ENCODE measurements at regions not wholly inside any gene's neighbourhood (a gene's known extent, or its start where the extent isn't known, plus 50 kb on each side); places are given as distances from the start of the nearest gene placed in this dataset.

DNA sequence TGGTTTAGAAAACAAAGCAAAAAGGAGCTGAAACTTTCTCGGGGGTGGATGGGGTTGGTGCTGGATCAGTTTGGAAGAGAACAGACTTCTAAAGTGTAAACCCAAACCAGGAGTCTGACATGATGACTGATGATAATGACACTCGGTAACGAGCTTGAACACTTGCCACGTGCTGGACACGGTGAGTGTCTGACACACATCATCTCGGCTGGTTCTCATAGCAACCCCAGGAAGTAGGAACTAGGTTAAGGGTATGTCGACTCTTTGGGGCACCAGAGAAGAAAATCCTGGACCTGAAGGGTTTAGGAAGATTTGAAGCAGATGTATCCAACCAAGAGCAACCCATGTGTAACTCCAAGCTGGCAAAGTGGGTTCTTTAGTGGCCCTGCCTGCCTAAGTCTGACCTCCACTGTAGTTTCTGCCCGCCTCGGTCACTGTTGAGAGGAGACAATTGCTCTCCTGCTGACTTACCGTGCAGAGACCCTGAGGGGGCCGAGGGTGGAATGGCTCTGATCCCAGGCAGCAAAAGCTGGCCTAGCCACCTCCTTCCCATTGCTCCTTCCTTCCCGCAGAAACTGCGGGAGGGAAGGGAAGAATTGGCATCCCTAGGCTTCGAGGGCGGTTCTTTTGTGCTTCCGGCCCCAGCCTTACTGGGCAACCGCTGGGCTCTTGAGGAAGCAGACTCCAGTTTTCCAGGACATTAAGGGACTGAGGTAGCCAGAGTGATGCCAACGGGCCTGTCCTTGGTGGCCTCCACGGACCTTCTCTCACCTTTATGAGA is 156.0 kb downstream of the TOMM20 start:
- peak; percentile 50 for DNase-seq

- DNase-seq, result peak; percentile 23
Observed at GRCh38 chr1:234971586-234972297, 156.9 kb downstream of the TOMM20 start.

DNA sequence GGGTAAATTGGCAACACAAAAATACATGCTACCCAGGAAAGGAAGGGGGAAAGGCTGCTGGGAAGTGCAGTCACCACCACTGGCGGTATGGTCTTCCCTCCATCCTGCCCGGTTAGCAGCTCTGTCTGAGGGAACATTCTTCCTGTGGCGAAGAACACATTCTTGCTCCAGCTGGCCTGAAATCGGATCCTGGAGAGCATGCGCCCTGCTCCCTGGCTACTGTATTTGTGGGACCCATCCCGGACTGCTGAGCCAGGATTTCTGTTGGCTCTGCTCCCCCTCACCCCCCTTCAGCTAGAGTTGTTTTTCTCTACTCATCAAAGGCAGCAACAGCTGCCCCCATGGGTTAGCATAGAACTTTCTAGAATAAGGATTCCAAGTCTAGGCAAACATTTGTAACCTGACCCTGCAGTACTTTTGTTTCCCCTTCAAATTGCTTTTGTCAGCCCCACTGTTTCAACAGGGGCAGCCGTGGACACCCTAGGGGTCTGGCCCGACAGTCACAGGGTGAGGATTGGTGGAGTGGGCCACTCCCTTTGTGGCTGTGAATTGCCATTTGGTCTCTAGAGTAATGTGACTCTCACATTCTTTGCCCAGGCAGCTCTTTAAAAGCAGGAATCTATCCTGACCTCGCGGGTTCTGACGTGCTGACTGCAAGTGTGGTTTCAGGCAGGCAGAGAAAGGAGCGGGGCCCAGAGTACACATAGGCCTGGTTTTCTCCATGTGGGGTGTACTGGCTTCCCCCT is 157.7 kb downstream of the TOMM20 start:
- DNase-seq, result peak; percentile 62

- DNase-seq, result no peak
Observed at GRCh38 chr1:234970401-234970730, 158.3 kb downstream of the TOMM20 start.

DNA sequence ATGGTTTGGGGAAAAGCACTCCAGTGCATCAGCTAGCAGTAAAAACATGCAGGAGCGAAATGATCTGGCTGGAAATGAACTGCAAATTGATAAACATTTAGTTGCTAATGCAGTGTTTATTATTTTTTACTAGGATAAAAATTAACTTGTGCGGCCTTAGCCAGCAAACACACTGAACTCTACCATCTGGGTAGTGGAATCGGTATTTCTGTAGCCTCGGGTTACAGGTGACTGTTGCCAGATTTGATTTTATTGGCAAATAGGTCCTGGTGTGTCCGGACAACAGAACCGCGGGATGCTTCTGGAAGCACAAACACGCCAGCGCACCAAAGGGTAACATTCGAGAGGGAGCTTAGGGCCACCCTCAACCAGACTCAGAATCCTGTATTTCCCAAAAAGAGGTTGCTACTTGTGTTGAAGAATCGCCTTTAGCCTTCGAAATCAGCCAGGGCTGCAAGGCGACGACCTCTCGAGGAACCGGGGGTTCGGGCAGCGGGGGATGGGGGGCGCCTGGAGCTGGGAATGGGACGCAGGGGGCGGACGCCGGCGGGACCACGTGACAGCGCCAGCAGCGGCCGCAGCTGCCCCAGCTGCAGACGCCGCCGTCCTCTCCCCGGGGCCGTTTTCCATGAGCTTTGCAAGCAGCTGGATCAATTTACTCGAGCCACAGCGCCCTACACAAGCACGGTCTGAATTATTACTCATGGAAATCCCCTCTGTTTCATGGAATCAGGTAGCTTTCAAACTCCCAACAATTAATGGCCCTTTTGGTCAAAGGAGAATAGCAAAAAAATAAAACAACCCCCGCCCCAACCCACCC is 158.8 kb downstream of the TOMM20 start:
- peak; percentile 47 for DNase-seq

GRCh38 chr1:234969011-234969441 is 159.6 kb downstream of the TOMM20 start:
- DNase-seq, result no peak

DNA sequence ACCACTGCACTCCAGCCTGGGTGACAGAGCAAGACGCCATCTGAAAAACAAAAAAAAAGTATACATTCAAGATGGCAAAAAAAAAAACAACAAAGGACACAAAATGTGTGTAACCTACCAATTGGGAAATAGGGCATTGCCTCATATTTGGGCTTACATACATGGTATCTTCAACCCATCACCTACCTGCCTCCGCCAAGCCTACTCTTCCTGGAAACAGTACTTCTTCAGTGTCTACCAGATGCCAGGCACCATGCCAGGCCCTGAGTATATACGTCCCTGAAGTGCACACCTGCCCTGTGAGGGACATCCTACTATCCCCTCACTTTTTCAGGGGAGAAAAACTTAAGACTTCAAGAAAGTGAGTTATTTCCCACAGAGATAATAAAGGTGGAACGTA is 160.2 kb downstream of the TOMM20 start:
- DNase-seq, result peak; percentile 16

GRCh38 chr1:234967121-234967520 is 161.5 kb downstream of the TOMM20 start:
- peak; percentile 19 for DNase-seq

DNA sequence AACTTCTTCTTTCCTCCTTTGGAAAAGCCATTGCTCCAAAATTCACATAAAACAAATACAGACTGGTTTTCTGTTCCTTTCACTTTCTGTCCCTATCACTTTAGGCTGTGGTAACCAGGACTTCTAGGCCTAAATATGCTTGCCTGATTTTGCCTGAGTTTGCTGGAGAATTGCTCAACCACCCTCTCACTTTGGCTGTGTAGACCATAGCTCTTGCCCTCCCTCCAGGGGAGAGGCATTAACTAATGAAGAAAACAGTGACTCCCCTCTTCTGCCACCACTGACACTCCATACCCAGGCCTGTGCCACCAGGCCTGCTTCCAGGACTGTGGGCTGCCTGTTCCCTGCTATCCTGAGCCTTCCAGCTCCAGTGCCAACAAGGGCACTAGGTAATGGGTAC is 163.5 kb downstream of the TOMM20 start:
- peak; percentile 25 for DNase-seq

- peak; percentile 28 for DNase-seq
Observed at GRCh38 chr1:234963904-234964702, 164.5 kb downstream of the TOMM20 start.

DNA sequence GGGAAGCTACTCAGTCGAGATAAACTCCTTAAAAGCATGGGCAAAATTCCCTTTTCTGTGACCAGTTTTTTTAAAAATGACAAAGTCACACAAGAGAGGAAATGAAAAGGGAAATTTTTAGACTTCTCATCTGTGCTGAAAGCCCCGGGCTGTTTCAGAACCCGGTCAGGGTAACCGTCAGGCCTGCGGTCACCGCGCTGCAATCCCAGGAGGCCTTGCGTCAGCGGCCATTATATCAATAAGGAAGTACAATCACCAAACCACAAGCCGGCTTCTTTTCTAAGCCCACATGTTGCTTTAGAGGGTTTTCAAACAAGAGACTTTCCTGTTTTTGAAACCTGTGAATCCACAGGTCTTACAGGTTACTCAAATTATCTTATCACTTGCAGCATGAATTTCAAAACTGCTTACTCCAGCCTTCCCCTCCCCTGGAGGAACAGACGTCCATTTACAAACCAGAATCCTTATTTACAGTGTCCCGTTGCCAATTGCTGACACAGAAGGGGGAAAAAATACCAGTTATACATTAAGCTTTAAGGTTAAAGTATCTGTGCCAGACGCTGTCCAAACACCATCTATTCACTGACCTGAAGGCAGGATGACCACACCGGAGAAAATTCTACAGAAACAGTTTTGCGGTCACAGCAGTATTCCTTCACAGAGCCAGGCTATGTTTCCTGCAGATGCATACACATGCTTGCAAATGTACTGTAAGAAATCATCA is 165.3 kb downstream of the TOMM20 start:
- DNase-seq, result peak; percentile 94

DNA sequence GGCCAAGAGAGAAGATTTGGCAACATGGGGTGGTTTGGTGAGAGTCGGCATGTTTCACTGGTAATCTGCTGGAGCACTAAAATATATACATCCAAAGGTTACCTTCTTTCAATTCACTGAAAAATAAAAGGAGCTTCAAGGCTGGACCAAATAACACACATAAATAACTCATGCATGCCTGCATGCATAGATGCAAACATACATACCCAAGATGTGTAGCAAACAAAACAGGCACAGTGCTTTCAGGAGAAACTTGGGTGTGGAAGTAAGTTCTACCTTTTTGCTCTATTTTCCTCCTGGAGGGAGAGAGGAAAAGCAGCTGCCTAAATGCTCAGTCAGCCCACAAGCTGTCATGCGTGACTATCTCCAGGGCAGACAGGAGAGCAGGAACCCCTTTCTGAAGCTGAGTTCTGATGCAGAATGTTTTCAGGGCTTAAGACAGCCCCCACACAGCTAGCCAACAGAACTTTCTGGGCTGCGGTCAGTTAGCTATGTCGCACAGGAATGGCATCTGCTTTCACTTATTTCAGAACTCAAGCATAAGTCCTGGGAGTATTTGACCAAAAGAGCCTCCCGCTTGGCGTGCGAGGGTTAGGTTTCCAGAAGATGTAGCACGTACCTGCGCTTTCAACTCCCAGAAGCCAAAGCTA is 166.2 kb downstream of the TOMM20 start:
- DNase-seq, result peak; percentile 53

DNA sequence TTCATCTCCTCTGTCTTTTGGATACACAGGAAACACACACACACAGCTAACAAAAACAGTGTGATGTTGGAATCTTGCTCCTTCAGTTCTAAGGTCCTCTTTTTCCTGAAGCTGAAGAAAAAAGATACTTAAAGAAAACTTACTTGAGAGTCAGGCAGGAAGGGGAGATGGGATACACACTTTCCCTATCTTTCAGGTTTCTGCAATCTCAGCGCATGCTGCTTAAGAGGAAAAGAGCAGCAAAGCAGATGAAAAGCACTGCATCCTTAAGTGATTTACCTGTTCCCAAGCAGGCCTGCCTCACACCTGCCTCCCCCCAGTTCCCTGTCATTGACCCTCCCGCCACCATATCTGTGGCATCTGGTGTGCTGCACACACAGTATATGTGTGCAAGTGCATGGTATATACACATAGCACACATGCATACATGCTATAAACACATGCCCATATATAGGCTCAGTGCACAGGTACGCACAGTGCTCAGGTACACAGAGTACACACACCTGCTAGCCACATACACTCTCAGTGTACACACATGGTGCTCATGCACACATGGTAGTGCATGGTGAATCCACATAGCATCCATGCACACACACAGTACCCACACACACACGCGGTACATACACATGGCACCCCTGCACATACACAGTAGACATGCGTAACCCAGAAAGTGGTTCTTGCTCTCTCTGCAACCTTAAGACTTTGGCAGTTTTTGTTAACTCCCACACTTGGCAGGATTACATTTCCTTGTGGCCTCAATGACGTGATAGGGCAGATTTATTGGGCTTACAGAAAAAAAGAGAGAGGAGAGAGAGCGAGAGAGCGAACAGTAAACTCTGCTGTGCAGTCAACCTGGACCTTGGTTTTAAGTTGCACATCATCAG is 166.9 kb downstream of the TOMM20 start:
- peak; percentile 31 for DNase-seq

DNA sequence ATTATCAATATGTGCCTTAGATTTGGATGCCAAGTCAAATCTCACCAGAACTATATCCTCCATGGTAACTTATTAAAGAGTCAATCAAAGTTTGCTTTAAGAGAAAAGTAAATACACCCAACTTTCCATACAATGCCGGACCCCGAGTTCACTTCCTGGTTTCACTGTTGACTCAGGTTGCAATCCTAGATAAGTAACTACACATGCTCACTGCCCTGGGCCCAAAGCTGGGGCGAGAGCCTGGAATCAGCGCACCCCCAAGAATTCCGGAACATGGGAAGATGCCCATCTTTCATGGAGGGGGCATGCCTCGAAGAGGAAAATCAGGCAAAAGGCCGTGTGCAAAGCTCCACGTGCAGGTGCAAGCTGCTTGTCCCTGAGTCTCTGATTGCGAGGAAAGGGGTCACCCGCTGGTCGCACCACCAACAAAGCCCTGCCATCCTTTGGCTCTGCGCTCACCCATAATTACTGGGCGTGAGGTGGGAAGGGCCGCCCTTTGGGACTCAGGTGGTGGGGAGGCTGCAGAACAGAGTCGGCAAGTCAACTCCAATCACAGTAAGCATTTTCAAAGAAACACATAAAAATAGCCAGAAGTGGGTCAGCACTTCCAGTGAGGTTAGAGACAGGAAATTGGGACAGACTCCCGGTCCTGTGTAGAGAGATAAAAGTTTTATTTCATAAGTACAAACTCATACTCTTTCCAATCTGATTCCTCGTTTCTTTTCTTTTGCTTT is 167.7 kb downstream of the TOMM20 start:
- DNase-seq, result peak; percentile 24

- DNase-seq, result peak; percentile 27
Observed at GRCh38 chr1:234958706-234959657, 169.7 kb downstream of the TOMM20 start.

- DNase-seq, result no peak
Observed at GRCh38 chr1:234958066-234958705, 170.5 kb downstream of the TOMM20 start.

All from stimulated activated CD8-positive, alpha-beta memory T cell treated with anti-CD3 and anti-CD28 coated beads, Interleukin-4, amount 100 ng/mL, for 48 hours (primary cell).